RWPE1 (cell line): ENCODE measurements at regions not wholly inside any gene's neighbourhood (a gene's known extent, or its start where the extent isn't known, plus 50 kb on each side); places are given as distances from the start of the nearest gene placed in this dataset.

Source experiments
- CTCF ChIA-PET: fragments of 350-600 bp; sonication (Branson Sonifier 250); formaldehyde crosslinking; extraction: SDS; loops from one replicate; lab custom pipeline; 2021; lab: Yijun Ruan, JAX
- POLR2A ChIA-PET: fragments of 400-600 bp; formaldehyde crosslinking; extraction: SDS; loops from one replicate; lab custom pipeline; 2020; ENCODE audit warnings: antibody characterized with exemption; ENCODE audit not compliant: low non-redundant PET; lab: Yijun Ruan, JAX
- DNase-seq: peaks from one replicate; pipeline ENCODE4 v3.0.0; 2012; ENCODE audit warnings: low spot score
- H3K27ac ChIP-seq: fragments of 450-650 bp; 2 replicates; pipeline ENCODE4 v1.5.1; 2017
- TF ChIP-seq, protein P1 (sequence below): fragments of 450-650 bp; conservative IDR thresholded peaks from 2 replicates; pipeline ENCODE4 v1.5.1; 2017; ENCODE audit warnings: low read depth, mild to moderate bottlenecking

DNA sequence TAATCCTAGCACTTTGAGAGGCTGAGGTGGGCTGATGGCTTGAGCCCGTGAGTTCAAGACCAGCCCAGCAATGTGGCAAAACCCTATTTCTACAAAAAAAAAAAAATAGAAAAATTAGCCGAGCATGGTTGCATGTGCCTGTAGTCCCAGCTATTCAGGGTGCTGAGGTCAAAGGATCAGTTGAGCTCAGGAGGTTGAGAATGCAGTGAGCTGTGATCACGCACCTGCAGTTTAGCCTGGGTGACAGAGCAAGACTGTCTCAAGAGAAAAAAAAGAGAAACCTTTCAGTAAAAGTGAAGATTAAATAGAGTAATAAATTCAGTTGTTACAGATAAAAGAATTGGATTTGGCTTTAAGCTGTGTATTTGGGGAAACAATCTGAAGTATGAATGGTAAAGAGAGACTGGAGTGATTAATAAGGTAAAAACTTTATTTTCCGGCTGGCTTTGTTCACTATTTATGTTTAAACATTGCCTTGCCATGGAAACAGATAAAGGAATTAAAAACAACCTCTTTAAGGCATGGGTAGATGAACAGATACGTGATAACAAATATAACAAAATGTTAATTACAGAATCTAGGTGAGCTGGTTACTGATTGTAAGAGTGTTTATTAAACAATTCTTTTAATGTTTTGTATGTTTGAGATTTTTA lies 56.0 kb upstream of the PCAT7 start:
- TF ChIP-seq, protein P1, sequence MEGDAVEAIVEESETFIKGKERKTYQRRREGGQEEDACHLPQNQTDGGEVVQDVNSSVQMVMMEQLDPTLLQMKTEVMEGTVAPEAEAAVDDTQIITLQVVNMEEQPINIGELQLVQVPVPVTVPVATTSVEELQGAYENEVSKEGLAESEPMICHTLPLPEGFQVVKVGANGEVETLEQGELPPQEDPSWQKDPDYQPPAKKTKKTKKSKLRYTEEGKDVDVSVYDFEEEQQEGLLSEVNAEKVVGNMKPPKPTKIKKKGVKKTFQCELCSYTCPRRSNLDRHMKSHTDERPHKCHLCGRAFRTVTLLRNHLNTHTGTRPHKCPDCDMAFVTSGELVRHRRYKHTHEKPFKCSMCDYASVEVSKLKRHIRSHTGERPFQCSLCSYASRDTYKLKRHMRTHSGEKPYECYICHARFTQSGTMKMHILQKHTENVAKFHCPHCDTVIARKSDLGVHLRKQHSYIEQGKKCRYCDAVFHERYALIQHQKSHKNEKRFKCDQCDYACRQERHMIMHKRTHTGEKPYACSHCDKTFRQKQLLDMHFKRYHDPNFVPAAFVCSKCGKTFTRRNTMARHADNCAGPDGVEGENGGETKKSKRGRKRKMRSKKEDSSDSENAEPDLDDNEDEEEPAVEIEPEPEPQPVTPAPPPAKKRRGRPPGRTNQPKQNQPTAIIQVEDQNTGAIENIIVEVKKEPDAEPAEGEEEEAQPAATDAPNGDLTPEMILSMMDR = no peak
- DNase-seq = no peak
- ChIA-PET CTCF (no interaction called here), POLR2A (no interaction called here)
- no peak overlapping the region for H3K27ac ChIP-seq

DNA sequence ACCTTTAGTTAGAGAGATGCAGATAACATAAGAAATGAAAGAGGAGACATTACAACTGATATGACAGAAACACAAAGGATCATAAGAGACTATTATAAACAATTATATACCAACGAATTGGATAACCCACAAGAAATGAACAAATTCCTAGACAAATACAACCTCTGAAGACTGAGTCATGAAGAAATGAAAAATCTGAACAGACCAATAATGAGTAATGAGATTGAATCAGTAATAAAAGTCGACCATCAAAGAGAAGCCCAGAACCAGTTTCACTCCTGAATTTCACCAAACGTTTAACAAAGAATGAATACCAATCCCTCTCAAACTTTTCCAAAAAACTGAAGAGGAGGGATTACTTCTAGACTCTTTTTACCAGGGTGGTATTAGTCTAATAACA lies 50.5 kb upstream of the PCAT7 start:
- TF ChIP-seq, protein P1 = no peak
- ChIA-PET CTCF (interaction anchor here (0.7 to 1.1 kb wide), 2 partner anchors 13 to 1643 kb away, joined by 3 read pairs; no protein-coding TSS in a partner anchor), POLR2A (interaction anchor here (0.5 kb wide), 1 partner anchor 525 kb away, joined by 3 read pairs; no protein-coding TSS in a partner anchor)
- no peak for DNase-seq
- H3K27ac ChIP-seq = no peak overlapping the region
